ENCODE measurements at regions not wholly inside any gene's neighbourhood (a gene's known extent, or its start where the extent isn't known, plus 50 kb on each side); places are given as distances from the start of the nearest gene placed in this dataset.

GRCh38 chr12:103241184-103241583, 254.6 kb downstream of the C12orf42 start:
- no peak for DNase-seq (ENCODE audit: low spot score)
- TF ChIP-seq, protein P1, sequence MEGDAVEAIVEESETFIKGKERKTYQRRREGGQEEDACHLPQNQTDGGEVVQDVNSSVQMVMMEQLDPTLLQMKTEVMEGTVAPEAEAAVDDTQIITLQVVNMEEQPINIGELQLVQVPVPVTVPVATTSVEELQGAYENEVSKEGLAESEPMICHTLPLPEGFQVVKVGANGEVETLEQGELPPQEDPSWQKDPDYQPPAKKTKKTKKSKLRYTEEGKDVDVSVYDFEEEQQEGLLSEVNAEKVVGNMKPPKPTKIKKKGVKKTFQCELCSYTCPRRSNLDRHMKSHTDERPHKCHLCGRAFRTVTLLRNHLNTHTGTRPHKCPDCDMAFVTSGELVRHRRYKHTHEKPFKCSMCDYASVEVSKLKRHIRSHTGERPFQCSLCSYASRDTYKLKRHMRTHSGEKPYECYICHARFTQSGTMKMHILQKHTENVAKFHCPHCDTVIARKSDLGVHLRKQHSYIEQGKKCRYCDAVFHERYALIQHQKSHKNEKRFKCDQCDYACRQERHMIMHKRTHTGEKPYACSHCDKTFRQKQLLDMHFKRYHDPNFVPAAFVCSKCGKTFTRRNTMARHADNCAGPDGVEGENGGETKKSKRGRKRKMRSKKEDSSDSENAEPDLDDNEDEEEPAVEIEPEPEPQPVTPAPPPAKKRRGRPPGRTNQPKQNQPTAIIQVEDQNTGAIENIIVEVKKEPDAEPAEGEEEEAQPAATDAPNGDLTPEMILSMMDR (IDR thresholded peaks at IDR 0.05; ENCODE audit: extremely low read depth, missing control alignments) = no peak

GRCh38 chr12:103244596-103244995, 251.2 kb downstream of the C12orf42 start:
- TF ChIP-seq, protein P1 (IDR thresholded peaks at IDR 0.05; ENCODE audit: extremely low read depth, missing control alignments) = no peak
- no peak for DNase-seq (ENCODE audit: low spot score)

DNA sequence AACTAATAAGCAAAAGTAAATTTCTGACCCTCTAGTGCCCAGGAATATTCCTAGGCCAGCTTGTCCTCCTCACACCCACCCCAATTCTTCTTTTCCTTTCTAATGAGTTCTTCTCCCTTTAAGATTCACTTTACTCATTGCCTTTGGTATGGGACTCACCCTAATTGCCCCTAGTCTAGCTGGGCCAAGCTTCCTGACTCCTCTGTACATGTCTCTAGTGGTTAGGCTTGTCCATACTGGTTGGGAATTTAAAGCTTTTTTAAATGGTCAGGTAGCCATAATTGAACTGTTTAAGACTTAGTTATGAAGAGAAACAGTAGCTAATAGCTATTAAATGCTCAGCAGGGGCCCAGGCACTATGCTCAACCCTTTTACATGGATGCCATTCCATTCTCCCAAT, 248.2 kb downstream of the C12orf42 start:
- TF ChIP-seq, protein P1 (IDR thresholded peaks at IDR 0.05; ENCODE audit: extremely low read depth, missing control alignments) = no peak
- no peak for DNase-seq (ENCODE audit: low spot score)

GRCh38 chr12:103249607-103250006, 246.2 kb downstream of the C12orf42 start:
- DNase-seq (ENCODE audit: low spot score) = no peak
- TF ChIP-seq, protein P1 (IDR thresholded peaks at IDR 0.05; ENCODE audit: extremely low read depth, missing control alignments) = no peak

GRCh38 chr12:103250487-103250886, 245.3 kb downstream of the C12orf42 start:
- TF ChIP-seq, protein P1 (IDR thresholded peaks at IDR 0.05; ENCODE audit: extremely low read depth, missing control alignments) = no peak
- no peak for DNase-seq (ENCODE audit: low spot score)
